ENCODE measurements at regions not wholly inside any gene's neighbourhood (a gene's known extent, or its start where the extent isn't known, plus 50 kb on each side); places are given as distances from the start of the nearest gene placed in this dataset.

DNA sequence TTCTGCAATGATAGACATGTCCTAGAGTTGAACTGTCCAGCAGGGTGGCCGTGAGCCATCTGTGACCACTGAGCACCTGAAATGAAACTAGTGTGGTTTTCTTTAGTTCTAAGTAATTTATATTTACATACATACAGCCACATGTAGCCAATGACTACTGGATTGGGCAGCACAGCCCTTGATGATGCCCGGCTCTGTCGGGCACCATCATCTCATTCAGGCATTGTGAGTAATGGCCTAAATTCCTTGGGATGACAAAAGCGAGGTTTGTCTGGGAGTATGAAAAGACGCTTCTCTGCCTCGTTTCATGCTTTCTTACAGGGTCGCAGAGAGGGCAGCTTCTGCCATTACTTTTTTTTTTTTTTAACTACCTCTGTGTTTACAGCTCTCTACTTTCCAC, 251.9 kb upstream of the HES1 start:
- DNase-seq (ENCODE audit: low read depth) = no peak
- TF ChIP-seq, protein P1, sequence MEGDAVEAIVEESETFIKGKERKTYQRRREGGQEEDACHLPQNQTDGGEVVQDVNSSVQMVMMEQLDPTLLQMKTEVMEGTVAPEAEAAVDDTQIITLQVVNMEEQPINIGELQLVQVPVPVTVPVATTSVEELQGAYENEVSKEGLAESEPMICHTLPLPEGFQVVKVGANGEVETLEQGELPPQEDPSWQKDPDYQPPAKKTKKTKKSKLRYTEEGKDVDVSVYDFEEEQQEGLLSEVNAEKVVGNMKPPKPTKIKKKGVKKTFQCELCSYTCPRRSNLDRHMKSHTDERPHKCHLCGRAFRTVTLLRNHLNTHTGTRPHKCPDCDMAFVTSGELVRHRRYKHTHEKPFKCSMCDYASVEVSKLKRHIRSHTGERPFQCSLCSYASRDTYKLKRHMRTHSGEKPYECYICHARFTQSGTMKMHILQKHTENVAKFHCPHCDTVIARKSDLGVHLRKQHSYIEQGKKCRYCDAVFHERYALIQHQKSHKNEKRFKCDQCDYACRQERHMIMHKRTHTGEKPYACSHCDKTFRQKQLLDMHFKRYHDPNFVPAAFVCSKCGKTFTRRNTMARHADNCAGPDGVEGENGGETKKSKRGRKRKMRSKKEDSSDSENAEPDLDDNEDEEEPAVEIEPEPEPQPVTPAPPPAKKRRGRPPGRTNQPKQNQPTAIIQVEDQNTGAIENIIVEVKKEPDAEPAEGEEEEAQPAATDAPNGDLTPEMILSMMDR (conservative IDR thresholded peaks at IDR 0.05; ENCODE audit: low read depth, low read length) = no peak
- no peak overlapping the region for H3K4me3 ChIP-seq (ENCODE audit: low read length)

DNA sequence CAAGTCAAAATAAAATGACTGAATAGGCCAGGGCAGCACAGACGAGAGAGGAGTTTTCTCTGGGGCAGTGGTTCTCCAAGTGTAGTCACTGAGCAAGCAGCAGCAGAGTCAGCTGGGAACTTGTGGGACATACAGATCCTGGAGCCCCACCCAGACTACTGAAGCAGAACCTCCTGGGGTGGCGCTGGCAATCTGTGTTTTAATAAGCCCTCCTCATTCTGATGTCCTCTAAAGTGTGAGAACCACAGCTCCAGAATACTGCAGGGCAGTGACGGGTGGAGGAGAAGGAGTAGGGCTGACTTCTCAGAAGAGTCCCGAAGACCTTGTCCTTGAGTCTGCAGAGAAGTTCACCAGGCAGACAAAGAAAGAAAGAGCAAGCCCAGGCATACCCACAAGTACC, 251.3 kb upstream of the HES1 start:
- DNase-seq (ENCODE audit: low read depth) = no peak
- H3K4me3 ChIP-seq (ENCODE audit: low read length) = no peak overlapping the region
- TF ChIP-seq, protein P1 (conservative IDR thresholded peaks at IDR 0.05; ENCODE audit: low read depth, low read length) = no peak

DNA sequence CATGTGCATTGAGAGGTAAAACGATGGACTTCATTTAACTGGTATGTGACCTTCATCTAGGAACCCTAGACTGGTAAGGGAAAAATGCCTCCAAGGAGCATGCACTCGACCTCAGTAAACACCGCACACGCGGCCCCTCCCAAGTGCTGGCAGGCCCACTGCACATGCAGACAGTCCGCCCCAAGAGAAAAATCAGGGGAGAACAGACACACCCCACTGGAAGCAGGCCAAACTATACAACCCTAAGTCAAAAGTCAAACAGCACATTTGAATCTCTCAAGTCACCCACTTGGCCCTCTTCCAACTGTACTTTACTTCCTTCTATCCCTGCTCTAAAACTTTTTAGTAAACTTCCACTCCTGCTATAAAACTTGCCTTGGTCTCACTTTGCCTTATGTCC, 250.1 kb upstream of the HES1 start:
- no peak for DNase-seq (ENCODE audit: low read depth)
- H3K4me3 ChIP-seq (ENCODE audit: low read length) = no peak overlapping the region
- TF ChIP-seq, protein P1 (conservative IDR thresholded peaks at IDR 0.05; ENCODE audit: low read depth, low read length) = no peak

DNA sequence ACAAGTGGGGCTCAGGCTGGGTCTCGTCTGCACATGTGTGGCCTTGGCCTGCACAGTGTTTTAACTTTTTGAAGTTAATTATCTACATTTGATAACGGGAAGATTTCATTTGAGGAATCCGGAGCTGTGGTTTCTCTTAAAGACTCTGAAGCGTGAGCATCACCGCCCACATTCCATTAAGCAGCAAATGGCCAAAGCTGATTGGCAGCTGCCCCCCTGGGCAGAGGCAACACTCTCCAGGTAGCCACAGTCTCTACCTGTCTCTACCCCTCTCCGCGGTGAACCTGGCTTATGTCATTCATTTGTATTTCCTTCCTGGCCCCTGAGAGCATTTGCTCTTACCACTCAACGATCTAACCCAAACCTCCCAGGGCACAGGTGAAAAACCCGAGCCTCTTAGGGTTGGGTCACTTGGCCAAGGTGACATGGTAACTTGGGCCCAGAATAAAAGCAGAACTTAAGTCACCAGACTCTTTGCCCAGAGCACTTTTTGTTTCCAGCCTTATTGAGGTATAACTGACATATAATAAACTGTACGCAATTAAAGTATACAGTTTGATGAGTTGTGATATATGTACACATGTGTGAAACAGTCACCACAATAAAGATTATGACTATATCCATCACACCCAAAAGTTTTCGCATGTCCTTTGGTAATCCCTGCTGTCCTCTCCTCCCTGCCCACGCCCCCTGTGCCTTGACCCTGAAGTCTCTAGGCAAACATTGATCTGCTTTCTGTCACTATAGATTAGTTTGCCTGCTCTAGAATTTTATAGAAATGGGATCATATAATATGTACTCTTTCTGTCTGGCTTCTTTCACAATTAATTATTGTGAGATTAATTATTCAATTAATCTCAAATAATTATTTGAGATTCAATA, 245.7 kb upstream of the HES1 start:
- TF ChIP-seq, protein P1 (conservative IDR thresholded peaks at IDR 0.05; ENCODE audit: low read depth, low read length) = no peak
- no peak for DNase-seq (ENCODE audit: low read depth)
- H3K4me3 ChIP-seq (ENCODE audit: low read length) = no peak overlapping the region

DNA sequence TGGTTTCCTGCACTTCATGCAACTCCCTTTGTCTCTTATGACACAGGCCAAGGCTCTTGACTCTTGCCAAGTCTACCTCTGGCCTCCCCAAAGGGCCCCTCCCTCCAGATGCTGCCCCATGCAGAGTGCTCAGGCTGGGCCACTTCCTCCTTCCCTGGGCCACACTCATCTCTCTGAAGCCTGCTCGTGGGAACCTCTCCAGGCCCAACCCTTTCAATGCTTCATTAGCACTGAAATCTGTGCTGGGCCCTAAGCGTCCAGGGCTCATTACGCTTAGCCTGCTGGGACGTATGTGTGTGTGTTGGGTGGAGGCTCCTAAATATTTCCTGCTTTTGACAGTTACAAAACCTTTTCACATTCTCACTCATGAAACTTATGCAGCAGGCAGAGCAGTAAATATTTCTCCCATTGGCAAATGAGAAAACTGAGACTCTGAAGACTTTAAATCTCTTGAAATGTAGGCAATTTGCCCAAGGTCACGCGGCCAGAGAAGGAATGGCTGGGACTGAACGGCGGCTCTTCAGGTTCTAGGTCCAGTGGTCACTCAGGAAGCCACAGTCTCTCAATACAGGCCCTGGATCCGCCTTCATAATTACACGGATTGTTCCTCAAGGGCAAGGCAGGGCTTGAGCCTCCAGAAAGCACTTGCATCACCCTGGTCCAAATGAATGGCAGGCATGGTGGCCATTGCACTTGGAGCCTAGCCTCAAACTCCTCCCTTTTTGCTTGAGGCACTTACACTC, 241.7 kb upstream of the HES1 start:
- DNase-seq (ENCODE audit: low read depth) = no peak
- no peak overlapping the region for H3K4me3 ChIP-seq (ENCODE audit: low read length)
- TF ChIP-seq, protein P1 (conservative IDR thresholded peaks at IDR 0.05; ENCODE audit: low read depth, low read length) = no peak

DNA sequence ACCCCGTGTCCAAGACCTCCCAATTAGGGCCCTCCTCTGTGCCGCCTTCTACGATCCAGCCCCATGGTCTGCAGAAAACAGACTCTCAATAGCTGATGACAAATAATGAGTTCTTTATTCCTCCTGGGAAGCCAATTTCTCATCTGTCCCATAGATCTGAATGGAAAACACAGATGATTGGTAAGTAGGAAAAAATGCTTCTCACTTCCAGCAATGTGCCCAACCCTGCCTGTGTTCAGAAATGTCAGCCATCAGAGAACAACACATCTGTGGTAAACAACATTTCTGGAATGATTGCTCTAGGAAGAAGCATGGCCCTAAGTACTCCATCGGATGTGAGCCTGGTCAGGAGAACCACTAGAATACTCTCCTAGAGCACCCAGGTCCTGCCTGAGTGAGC, 240.5 kb upstream of the HES1 start:
- H3K4me3 ChIP-seq (ENCODE audit: low read length) = no peak overlapping the region
- DNase-seq (ENCODE audit: low read depth) = no peak
- TF ChIP-seq, protein P1 (conservative IDR thresholded peaks at IDR 0.05; ENCODE audit: low read depth, low read length) = no peak
